K562 (cell line): ENCODE measurements at regions not wholly inside any gene's neighbourhood (a gene's known extent, or its start where the extent isn't known, plus 50 kb on each side); places are given as distances from the start of the nearest gene placed in this dataset.
A peak's percentile ranks its signal among the peaks of the same experiment; 100 is the strongest.

Experiments used
- ATAC-seq: fragments of 200-7000 bp; cut with Tn5 transposase; 3 replicates; pipeline ENCODE4 v1.9.1; 2020; ENCODE audit warnings: moderate library complexity
- BruUV-seq: library from RNA; stranded (reverse); fragments of 400-500 nt; replicated peaks from 2 replicates; lab custom pipeline; 2021; lab: Mats Ljungman, UMichigan
- CTCF ChIA-PET: fragments of 300-600 bp; formaldehyde crosslinking; extraction: SDS; loops from one replicate; lab custom pipeline; 2021; ENCODE audit warnings: low intra/inter-chr PET ratio; lab: Yijun Ruan, JAX
- POLR2A ChIA-PET: fragments of 300-600, 350-650 bp; sonication (Branson Sonifier 250); formaldehyde crosslinking; extraction: SDS; loops from one replicate; lab custom pipeline; 2021; ENCODE audit warnings: antibody characterized with exemption, inconsistent platforms; lab: Yijun Ruan, JAX
- DNase-seq, 4 experiments: peaks; one replicate each; pipeline versions ENCODE4 v3.0.0 to v3.0.0-alpha.2; 2011 to 2018; ENCODE audit warnings: low spot score in 3 of 4, mixed read lengths in 3 of 4; ENCODE audit errors: extremely low read depth in 1 of 4
- FAIRE-seq: peaks from 2 replicates; lab custom pipeline; 2011; peaks lifted over from hg19 to GRCh38; lab: Jason Lieb, UNC
- H2AFZ ChIP-seq: 2 replicates; pipeline ENCODE4 v1.6.0; 2011; ENCODE audit warnings: low read depth, low read length, control low read depth, inconsistent platforms
- H3K27ac ChIP-seq: fragments of 200-600 bp; 3 replicates; pipeline ENCODE4 v1.8.0; 2011; ENCODE audit warnings: low read depth, mild to moderate bottlenecking, control low read depth, inconsistent platforms, low read length, moderate library complexity, mixed read lengths; ENCODE audit errors: extremely low read depth
- H3K27me3 ChIP-seq, 2 experiments: fragments of 300-600 bp in 1 of 2; 2 replicates in 1 of 2; 3 replicates in 1 of 2; pipeline versions ENCODE4 v1.6.0 to v1.8.0; 2011; ENCODE audit warnings: inconsistent platforms in 2 of 2, low read length in 2 of 2, mild to moderate bottlenecking in 1 of 2, mixed read lengths in 1 of 2, moderate library complexity in 1 of 2; ENCODE audit not compliant: control insufficient read depth in 2 of 2, insufficient read depth in 2 of 2
- H3K36me3 ChIP-seq: fragments of 300-600 bp; 3 replicates; pipeline ENCODE4 v1.8.0; 2011; ENCODE audit warnings: mild to moderate bottlenecking, low read length, inconsistent platforms; ENCODE audit not compliant: control insufficient read depth, insufficient read depth
- H3K4me1 ChIP-seq, 2 experiments: fragments of 200-600 bp in 1 of 2; replicated peaks in 1 of 2; 2 replicates in 1 of 2; 3 replicates in 1 of 2; pipeline versions ENCODE4 v1.5.1 to v1.8.0; 2011; ENCODE audit warnings: inconsistent platforms in 2 of 2, low read length in 2 of 2, mild to moderate bottlenecking in 1 of 2, mixed read lengths in 1 of 2, moderate library complexity in 1 of 2; ENCODE audit not compliant: control insufficient read depth in 2 of 2, insufficient read depth in 2 of 2
- H3K4me2 ChIP-seq: 2 replicates; pipeline ENCODE4 v1.6.1; 2011; ENCODE audit warnings: low read length, control low read depth, inconsistent platforms, mixed read lengths; ENCODE audit not compliant: insufficient read depth
- H3K4me3 ChIP-seq: fragments of 200-600 bp; sonication (generic), shearing (Covaris generic); 2 replicates; pipeline ENCODE4 v1.5.1; 2016; ENCODE audit warnings: control low read depth, inconsistent platforms
- H3K79me2 ChIP-seq: fragments of 200-600 bp; 3 replicates; pipeline ENCODE4 v1.8.0; 2011; ENCODE audit warnings: low read length, inconsistent platforms; ENCODE audit not compliant: control insufficient read depth, insufficient read depth
- H3K9ac ChIP-seq, 2 experiments: 2 replicates each; pipeline versions ENCODE4 v1.6.0 to v1.6.1; 2011; ENCODE audit warnings: low read depth in 2 of 2, low read length in 2 of 2, control low read depth in 1 of 2, inconsistent platforms in 1 of 2, mild to moderate bottlenecking in 1 of 2, mixed read lengths in 1 of 2; ENCODE audit not compliant: insufficient read depth in 1 of 2
- H3K9me1 ChIP-seq: one replicate; pipeline ENCODE4 v1.6.0; 2011; ENCODE audit warnings: inconsistent platforms, mild to moderate bottlenecking, low read length, moderate library complexity; ENCODE audit not compliant: control insufficient read depth, insufficient read depth
- H3K9me3 ChIP-seq: replicated peaks from 2 replicates; pipeline ENCODE4 v1.5.1; 2011; ENCODE audit warnings: low read depth, low read length, inconsistent platforms; ENCODE audit not compliant: control insufficient read depth, insufficient read depth
- H4K20me1 ChIP-seq: replicated peaks from 2 replicates; pipeline ENCODE4 v1.6.1; 2011; ENCODE audit warnings: low read length, inconsistent platforms, mixed read lengths; ENCODE audit not compliant: control insufficient read depth, insufficient read depth
- ZNF740 ChIP-seq, 3 experiments: fragments of 200-800 bp in 1 of 3; sonication (Bioruptor generic) in 1 of 3; sonication (generic) in 1 of 3; formaldehyde crosslinking in 1 of 3; IDR thresholded peaks; 2 replicates each; pipeline versions ENCODE4 v1.6.1 to v1.8.0; 2016 to 2022; ENCODE audit warnings: mild to moderate bottlenecking in 2 of 3, missing compliant biosample characterization in 2 of 3, missing genetic modification characterization in 2 of 3, missing genetic modification reagents in 1 of 3
- WGBS: fragments of 100-300 bp; shearing (Covaris generic); methylation state at CpG from one replicate; pipeline ENCODE4 v1.1.6; 2016; ENCODE audit warnings: low coverage, mixed read lengths; ENCODE audit not compliant: insufficient coverage; ENCODE audit errors: missing lambda C conversion rate; 5-methylcytosine and 5-hydroxymethylcytosine counted together
- in situ Hi-C: fragments of 300-500 bp; cut with MboI; formaldehyde crosslinking; loops from 4 replicates; pipeline ENCODE4 v1.15.0; 2018; ENCODE audit warnings: inconsistent platforms, mixed read lengths
- intact Hi-C: fragments of 100-400 bp; cut with micrococcal nuclease; formaldehyde crosslinking; loops from 2 replicates; pipeline ENCODE4 v1.14.2; 2022
- TF ChIP-seq, protein P1 (sequence below), 2 experiments: fragments of 450-650 bp in 1 of 2; sonication (generic) in 1 of 2; formaldehyde crosslinking in 1 of 2; IDR thresholded peaks; 2 replicates each; pipeline versions ENCODE4 v1.7.1 to v1.9.0; 2016 to 2022; ENCODE audit warnings: inconsistent platforms in 1 of 2, mild to moderate bottlenecking in 1 of 2, missing genetic modification reagents in 1 of 2

DNA sequence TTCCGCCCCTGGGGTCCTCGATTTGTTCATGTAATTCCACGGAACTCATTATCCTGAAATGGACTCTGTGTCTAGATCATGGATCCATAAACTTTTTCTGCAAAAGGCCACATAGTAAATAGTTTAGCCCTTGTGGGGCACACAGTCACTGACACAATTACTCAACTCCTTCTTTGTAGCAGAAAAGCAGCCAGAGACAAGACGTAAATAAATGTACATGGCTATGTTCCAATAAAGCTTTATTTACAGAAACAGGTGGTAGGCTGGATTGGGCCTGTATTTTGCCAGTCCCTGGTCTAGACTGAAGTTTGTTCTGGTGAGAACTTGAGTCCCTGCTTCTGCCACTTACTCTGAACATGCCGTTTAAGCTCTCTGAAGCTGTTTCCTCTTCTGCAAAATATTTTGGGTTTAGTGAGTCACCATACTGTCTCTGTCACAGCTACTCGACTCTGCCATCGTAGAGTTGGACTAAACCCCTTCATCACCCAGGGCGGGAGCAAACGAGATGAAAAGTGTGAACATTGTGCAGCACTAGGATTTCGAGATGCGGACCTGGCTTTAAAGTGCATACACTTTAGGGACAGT is 61.9 kb upstream of the FOXF1 start:
- 0% methylated on average over 11 of the region's 11 CpGs for WGBS
- Histone ChIP-seq H3K9ac (no peak overlapping the region), H3K27ac (no peak overlapping the region), H3K9me1 (peaks cover 2% of the 10 kb centered on the region)
- POLR2A ChIA-PET, result interaction anchor here (1.2 kb wide), 1 partner anchor 10 kb away, joined by 4 read pairs; no protein-coding TSS in a partner anchor
- CTCF ChIA-PET, result no interaction called here
- ATAC-seq, result no peak
- no TSS peak for BruUV-seq
- intact Hi-C loops, result no loop called here
- TF ChIP-seq ZNF740 (CRISPR knock-in tag; IDR thresholded peaks at IDR 0.05) (no peak), ZNF740 (tag; IDR thresholded peaks at IDR 0.05) (no peak)
- TF ChIP-seq, protein P1, sequence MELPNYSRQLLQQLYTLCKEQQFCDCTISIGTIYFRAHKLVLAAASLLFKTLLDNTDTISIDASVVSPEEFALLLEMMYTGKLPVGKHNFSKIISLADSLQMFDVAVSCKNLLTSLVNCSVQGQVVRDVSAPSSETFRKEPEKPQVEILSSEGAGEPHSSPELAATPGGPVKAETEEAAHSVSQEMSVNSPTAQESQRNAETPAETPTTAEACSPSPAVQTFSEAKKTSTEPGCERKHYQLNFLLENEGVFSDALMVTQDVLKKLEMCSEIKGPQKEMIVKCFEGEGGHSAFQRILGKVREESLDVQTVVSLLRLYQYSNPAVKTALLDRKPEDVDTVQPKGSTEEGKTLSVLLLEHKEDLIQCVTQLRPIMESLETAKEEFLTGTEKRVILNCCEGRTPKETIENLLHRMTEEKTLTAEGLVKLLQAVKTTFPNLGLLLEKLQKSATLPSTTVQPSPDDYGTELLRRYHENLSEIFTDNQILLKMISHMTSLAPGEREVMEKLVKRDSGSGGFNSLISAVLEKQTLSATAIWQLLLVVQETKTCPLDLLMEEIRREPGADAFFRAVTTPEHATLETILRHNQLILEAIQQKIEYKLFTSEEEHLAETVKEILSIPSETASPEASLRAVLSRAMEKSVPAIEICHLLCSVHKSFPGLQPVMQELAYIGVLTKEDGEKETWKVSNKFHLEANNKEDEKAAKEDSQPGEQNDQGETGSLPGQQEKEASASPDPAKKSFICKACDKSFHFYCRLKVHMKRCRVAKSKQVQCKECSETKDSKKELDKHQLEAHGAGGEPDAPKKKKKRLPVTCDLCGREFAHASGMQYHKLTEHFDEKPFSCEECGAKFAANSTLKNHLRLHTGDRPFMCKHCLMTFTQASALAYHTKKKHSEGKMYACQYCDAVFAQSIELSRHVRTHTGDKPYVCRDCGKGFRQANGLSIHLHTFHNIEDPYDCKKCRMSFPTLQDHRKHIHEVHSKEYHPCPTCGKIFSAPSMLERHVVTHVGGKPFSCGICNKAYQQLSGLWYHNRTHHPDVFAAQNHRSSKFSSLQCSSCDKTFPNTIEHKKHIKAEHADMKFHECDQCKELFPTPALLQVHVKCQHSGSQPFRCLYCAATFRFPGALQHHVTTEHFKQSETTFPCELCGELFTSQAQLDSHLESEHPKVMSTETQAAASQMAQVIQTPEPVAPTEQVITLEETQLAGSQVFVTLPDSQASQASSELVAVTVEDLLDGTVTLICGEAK (IDR thresholded peaks at IDR 0.05), result peak; percentile 75
- TF ChIP-seq, protein P1 (CRISPR knock-in tag; IDR thresholded peaks at IDR 0.05), result no peak
- TF ChIP-seq, all 486 proteins: peak for 1
- in situ Hi-C loops, result no loop called here
- Histone ChIP-seq H3K9me3 (no peaks in the 10 kb centered on the region), H3K36me3 (no peaks in the 10 kb centered on the region), H3K27me3 (peaks cover 12 to 36% of the 10 kb centered on the region in 2 experiments), H3K4me3 (no peak overlapping the region), H2AFZ (no peak overlapping the region), H3K4me2 (no peak overlapping the region), H3K4me1 (no peaks in the 10 kb centered on the region), H4K20me1 (no peaks in the 10 kb centered on the region), H3K79me2 (no peaks in the 10 kb centered on the region)
- DNase-seq (no peak), FAIRE-seq (no peak)
